Activated CD8-positive, alpha-beta T cell treated with anti-CD3 and anti-CD28 coated beads for 36 hours (primary cell): ENCODE measurements at regions not wholly inside any gene's neighbourhood (a gene's known extent, or its start where the extent isn't known, plus 50 kb on each side); places are given as distances from the start of the nearest gene placed in this dataset.

ENCODE experiments used
- ATAC-seq: fragments of 200-7000 bp; cut with Tn5 transposase; one replicate; pipeline ENCODE4 v1.10.0; 2021; ENCODE audit warnings: mild to moderate bottlenecking, moderate library complexity
- CTCF ChIA-PET: fragments of 350-600 bp; sonication (Branson Sonifier 250); formaldehyde crosslinking; loops from one replicate; lab custom pipeline; 2021; ENCODE audit warnings: antibody characterized with exemption; lab: Charles Lee
- POLR2A ChIA-PET: fragments of 350-600 bp; sonication (Branson Sonifier 250); formaldehyde crosslinking; loops from one replicate; lab custom pipeline; 2021; ENCODE audit warnings: antibody characterized with exemption; lab: Charles Lee
- DNase-seq: peaks from one replicate; pipeline ENCODE4 v3.0.0-alpha.2; 2020
- H3K27ac Mint-ChIP-seq: one replicate; pipeline ENCODE4 v1.8.0; 2021; ENCODE audit warnings: mild to moderate bottlenecking, mixed read lengths
- H3K27me3 Mint-ChIP-seq: one replicate; pipeline ENCODE4 v1.8.0; 2021; ENCODE audit warnings: mixed read lengths
- H3K36me3 Mint-ChIP-seq: one replicate; pipeline ENCODE4 v1.8.0; 2021; ENCODE audit warnings: low read depth, mixed read lengths
- H3K4me1 Mint-ChIP-seq: one replicate; pipeline ENCODE4 v1.8.0; 2021; ENCODE audit warnings: low read depth, mixed read lengths
- H3K4me3 Mint-ChIP-seq: one replicate; pipeline ENCODE4 v1.8.0; 2021; ENCODE audit warnings: mild to moderate bottlenecking, moderate library complexity, mixed read lengths
- H3K9me3 Mint-ChIP-seq: one replicate; pipeline ENCODE4 v1.8.0; 2021; ENCODE audit warnings: mixed read lengths
- intact Hi-C: fragments of 100-400 bp; cut with micrococcal nuclease; formaldehyde crosslinking; loops from one replicate; pipeline ENCODE4 v1.10.0; 2022
- TF ChIP-seq, protein P1 (sequence below): fragments of 200-600 bp; IDR thresholded peaks from one replicate; pipeline ENCODE4 v1.8.0; 2022; ENCODE audit warnings: antibody characterized with exemption, mild to moderate bottlenecking

GRCh38 chr7:84536271-84536870 lies 341.8 kb upstream of the SEMA3A start:
- no peaks in the 10 kb centered on the region for H3K36me3 Mint-ChIP-seq
- intact Hi-C loops: no loop called here
- no peaks in the 10 kb centered on the region for H3K27me3 Mint-ChIP-seq
- H3K27ac Mint-ChIP-seq: no peak overlapping the region
- ATAC-seq (no peak), DNase-seq (no peak)
- POLR2A ChIA-PET: no interaction called here
- no peaks in the 10 kb centered on the region for H3K9me3 Mint-ChIP-seq
- CTCF ChIA-PET: no interaction called here
- H3K4me3 Mint-ChIP-seq: no peak overlapping the region
- H3K4me1 Mint-ChIP-seq: no peaks in the 10 kb centered on the region
- TF ChIP-seq, protein P1, sequence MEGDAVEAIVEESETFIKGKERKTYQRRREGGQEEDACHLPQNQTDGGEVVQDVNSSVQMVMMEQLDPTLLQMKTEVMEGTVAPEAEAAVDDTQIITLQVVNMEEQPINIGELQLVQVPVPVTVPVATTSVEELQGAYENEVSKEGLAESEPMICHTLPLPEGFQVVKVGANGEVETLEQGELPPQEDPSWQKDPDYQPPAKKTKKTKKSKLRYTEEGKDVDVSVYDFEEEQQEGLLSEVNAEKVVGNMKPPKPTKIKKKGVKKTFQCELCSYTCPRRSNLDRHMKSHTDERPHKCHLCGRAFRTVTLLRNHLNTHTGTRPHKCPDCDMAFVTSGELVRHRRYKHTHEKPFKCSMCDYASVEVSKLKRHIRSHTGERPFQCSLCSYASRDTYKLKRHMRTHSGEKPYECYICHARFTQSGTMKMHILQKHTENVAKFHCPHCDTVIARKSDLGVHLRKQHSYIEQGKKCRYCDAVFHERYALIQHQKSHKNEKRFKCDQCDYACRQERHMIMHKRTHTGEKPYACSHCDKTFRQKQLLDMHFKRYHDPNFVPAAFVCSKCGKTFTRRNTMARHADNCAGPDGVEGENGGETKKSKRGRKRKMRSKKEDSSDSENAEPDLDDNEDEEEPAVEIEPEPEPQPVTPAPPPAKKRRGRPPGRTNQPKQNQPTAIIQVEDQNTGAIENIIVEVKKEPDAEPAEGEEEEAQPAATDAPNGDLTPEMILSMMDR: no peak

DNA sequence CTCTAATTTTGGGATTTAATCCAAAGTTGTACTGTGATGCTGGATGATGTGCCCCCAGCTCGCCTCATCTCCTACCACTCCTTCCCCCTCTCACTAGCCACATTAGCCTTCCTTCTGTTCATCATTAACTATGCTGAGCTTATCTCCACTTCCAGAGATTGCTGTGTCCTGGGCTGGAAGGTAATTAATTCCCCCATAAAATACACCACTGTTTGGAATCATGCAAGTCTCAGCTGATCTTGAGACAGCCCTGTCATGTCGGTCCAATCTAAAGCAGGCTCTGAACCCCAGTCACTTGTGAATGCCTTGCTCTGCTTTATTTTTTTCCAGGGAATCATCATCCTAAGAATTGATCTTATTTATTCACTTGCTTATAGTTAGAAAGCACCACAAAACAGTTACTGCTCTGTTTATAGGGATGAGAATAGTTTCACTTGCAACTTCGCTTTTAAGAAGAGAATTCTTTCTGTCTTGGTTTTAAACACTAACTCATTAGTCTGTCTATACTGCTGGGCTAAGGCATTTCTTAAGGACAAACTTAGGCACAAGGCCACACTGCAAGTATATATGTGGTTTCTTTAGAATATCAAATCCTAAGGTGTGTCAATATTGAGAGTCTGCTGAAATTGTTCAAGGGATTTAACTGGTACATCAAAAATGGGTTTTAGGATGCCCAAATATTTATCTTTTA lies 341.1 kb upstream of the SEMA3A start:
- TF ChIP-seq, protein P1: no peak
- intact Hi-C loops: no loop called here
- Mint-ChIP-seq H3K27me3 (no peaks in the 10 kb centered on the region), H3K9me3 (no peaks in the 10 kb centered on the region), H3K36me3 (no peaks in the 10 kb centered on the region), H3K4me1 (no peaks in the 10 kb centered on the region), H3K4me3 (no peak overlapping the region), H3K27ac (no peak overlapping the region)
- ChIA-PET POLR2A (no interaction called here), CTCF (no interaction called here)
- DNase-seq (no peak), ATAC-seq (no peak)

- H3K27me3 Mint-ChIP-seq: no peaks in the 10 kb centered on the region
- no peak overlapping the region for H3K27ac Mint-ChIP-seq
- intact Hi-C loops: no loop called here
- no peak for DNase-seq
- no peak for ATAC-seq
- H3K9me3 Mint-ChIP-seq: no peaks in the 10 kb centered on the region
- H3K4me3 Mint-ChIP-seq: no peak overlapping the region
- no peaks in the 10 kb centered on the region for H3K4me1 Mint-ChIP-seq
- ChIA-PET CTCF (no interaction called here), POLR2A (no interaction called here)
- H3K36me3 Mint-ChIP-seq: no peaks in the 10 kb centered on the region
- TF ChIP-seq, protein P1: no peak
These were observed 338.6 kb upstream of the SEMA3A start for GRCh38 chr7:84533182-84533581.

- ATAC-seq (no peak), DNase-seq (no peak)
- ChIA-PET POLR2A (no interaction called here), CTCF (no interaction called here)
- Mint-ChIP-seq H3K27me3 (no peaks in the 10 kb centered on the region), H3K9me3 (no peaks in the 10 kb centered on the region), H3K27ac (no peak overlapping the region), H3K36me3 (no peaks in the 10 kb centered on the region), H3K4me1 (no peaks in the 10 kb centered on the region), H3K4me3 (no peak overlapping the region)
- intact Hi-C loops: no loop called here
- TF ChIP-seq, protein P1: no peak
These were observed 337.6 kb upstream of the SEMA3A start for GRCh38 chr7:84532196-84532595.

DNA sequence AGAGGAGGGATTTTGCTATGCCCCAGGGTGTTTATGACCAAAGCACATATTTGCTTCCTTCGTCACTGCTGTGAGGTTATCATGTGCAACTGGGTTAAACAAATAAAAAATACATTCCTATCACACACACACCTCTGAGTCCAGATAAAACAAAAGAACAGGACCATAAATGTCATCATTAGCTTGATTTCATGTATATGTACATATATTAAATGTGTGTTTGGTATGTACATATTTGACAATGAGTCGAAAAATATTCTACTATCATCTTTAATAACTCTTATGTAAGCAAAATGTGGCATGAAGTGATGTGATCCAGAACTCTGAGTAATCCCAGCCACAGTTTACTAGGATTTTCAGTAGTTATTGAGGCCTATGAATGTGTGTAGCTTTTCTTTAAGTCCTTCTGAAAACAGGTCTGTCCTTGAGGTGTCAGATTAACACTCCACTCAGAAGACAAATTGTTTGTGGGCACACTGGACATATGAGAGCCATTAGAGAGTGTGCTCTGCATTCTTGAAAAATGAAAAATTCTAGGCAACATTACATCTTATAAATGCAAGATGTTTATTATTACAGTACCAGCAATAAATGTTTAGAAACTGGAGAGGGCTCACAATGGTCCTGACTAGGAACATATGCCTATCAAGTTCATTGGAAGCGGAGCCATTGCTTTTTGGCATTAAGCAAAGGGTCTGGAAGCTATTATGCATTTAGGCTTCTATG lies 335.1 kb upstream of the SEMA3A start:
- ChIA-PET POLR2A (no interaction called here), CTCF (no interaction called here)
- Mint-ChIP-seq H3K4me1 (no peaks in the 10 kb centered on the region), H3K4me3 (no peak overlapping the region), H3K36me3 (no peaks in the 10 kb centered on the region), H3K27me3 (no peaks in the 10 kb centered on the region), H3K27ac (no peak overlapping the region), H3K9me3 (no peaks in the 10 kb centered on the region)
- intact Hi-C loops: no loop called here
- ATAC-seq: no peak
- no peak for DNase-seq
- TF ChIP-seq, protein P1: no peak
